ENCODE measurements at regions not wholly inside any gene's neighbourhood (a gene's known extent, or its start where the extent isn't known, plus 50 kb on each side); places are given as distances from the start of the nearest gene placed in this dataset.

DNA sequence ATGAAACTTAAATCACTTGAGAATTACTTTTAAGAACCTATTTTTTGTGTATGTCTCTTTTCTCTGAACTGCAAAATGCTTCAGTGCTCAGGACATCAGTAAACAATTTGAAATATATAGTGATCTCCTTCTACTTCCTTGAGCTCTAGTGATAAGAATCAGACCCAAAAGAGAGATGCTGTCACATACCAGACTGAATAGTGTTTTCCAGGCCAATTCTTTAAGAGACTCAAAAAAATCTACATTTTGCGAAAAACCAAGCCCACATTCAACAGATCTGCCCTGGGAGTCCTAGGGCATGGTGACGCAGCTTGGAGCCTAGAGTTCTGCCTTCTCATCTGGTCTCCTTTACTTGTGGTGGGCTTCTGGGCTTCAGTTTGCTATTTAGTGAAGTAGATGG is 72.1 kb upstream of the SLC13A1 start:
- TF ChIP-seq, protein P1, sequence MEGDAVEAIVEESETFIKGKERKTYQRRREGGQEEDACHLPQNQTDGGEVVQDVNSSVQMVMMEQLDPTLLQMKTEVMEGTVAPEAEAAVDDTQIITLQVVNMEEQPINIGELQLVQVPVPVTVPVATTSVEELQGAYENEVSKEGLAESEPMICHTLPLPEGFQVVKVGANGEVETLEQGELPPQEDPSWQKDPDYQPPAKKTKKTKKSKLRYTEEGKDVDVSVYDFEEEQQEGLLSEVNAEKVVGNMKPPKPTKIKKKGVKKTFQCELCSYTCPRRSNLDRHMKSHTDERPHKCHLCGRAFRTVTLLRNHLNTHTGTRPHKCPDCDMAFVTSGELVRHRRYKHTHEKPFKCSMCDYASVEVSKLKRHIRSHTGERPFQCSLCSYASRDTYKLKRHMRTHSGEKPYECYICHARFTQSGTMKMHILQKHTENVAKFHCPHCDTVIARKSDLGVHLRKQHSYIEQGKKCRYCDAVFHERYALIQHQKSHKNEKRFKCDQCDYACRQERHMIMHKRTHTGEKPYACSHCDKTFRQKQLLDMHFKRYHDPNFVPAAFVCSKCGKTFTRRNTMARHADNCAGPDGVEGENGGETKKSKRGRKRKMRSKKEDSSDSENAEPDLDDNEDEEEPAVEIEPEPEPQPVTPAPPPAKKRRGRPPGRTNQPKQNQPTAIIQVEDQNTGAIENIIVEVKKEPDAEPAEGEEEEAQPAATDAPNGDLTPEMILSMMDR (conservative IDR thresholded peaks at IDR 0.05; ENCODE audit: low read depth, low read length), result no peak
- TF ChIP-seq EZH2 (IDR thresholded peaks at IDR 0.05; ENCODE audit: borderline replicate concordance, low read depth, low read length, poor library complexity, severe bottlenecking), result no peak
